Spleen (tissue), 7 donors: ENCODE measurements at regions not wholly inside any gene's neighbourhood (a gene's known extent, or its start where the extent isn't known, plus 50 kb on each side); places are given as distances from the start of the nearest gene placed in this dataset.

Source experiments
- CTCF ChIP-seq, 11 experiments: fragments of 200-600 bp in 7 of 11; fragments of 450-650 bp in 4 of 11; sonication (generic) in 4 of 11; IDR thresholded peaks in 8 of 11; conservative IDR thresholded peaks in 3 of 11; 1 replicate in 7 of 11; 2 replicates in 4 of 11; pipeline versions ENCODE4 v1.4.0 to v1.8.0; 2016 to 2021; ENCODE audit warnings: antibody characterized with exemption in 11 of 11, inconsistent platforms in 4 of 11, mild to moderate bottlenecking in 1 of 11
- POLR2A ChIP-seq, 3 donors: fragments of 450-650 bp; IDR thresholded peaks; one replicate each; pipeline ENCODE4 v1.5.1; 2017; ENCODE audit warnings: antibody characterized with exemption in 3 of 3, mild to moderate bottlenecking in 1 of 3
- POLR2AphosphoS5 ChIP-seq, 3 donors: sonication (generic); formaldehyde crosslinking; IDR thresholded peaks; one replicate each; pipeline ENCODE4 v1.5.1; 2017; ENCODE audit warnings: antibody characterized with exemption in 3 of 3
- donor health status: DM: no; HTN: no; CAD: no; lungs with moderate emphysema.
- donor health status: DM: no; HTN: no; CAD: no.
- donor health status: DM: no; HTN: no; CAD: no.

DNA sequence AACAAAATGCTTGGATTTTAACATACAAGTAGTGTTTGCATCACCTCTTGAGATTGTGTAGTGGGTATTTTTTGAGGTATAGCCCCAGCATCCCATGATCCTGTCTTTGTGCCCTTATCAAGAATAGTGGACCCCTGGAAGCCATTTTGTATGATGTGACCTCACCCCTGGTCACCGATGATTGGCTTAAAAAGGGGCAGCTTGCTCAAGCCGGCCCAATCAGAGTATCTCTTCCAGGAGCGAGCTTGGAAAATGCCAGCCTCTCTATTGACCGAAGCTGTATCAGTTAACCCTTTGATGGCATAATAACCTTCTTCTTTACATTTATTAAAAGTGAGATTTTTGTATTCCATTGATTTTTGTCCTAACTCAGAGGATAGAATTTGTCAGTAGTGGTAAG is 55.5 kb upstream of the FAM20A start:
- TF ChIP-seq CTCF (IDR thresholded peaks at IDR 0.05 in 8 of 11, conservative IDR thresholded peaks at IDR 0.05 in 3 of 11) (no peak), POLR2AphosphoS5 (IDR thresholded peaks at IDR 0.05) (no peak), POLR2A (IDR thresholded peaks at IDR 0.05) (no peak)
